ENCODE measurements at regions not wholly inside any gene's neighbourhood (a gene's known extent, or its start where the extent isn't known, plus 50 kb on each side); places are given as distances from the start of the nearest gene placed in this dataset.
"Not testable (repeated sequence)": the region's sequence is repeated elsewhere in the genome, so short reads cannot be mapped to it uniquely, and the experiment has no call there.

GRCh38 chr1:102241431-102242338 is 245.0 kb upstream of the OLFM3 start:
- intact Hi-C loops (cut with DNase I; ENCODE audit: low total_unique reads) = no loop called here
- no peak overlapping the region for H3K4me3 ChIP-seq

GRCh38 chr1:102239247-102239646 is 242.5 kb upstream of the OLFM3 start:
- TF ChIP-seq CTCF (IDR thresholded peaks at IDR 0.05 in 8 of 11, conservative IDR thresholded peaks at IDR 0.05 in 3 of 11) (no peak), POLR2A (IDR thresholded peaks at IDR 0.05) (no peak), POLR2AphosphoS5 (IDR thresholded peaks at IDR 0.05) (no peak)

More at GRCh38 chr1:102241431-102242338, 245.0 kb upstream of the OLFM3 start:
- H3K36me3 ChIP-seq = no peaks in the 10 kb centered on the region
- 69 to 85% (median 73%) methylated on average over 4 of the region's 4 CpGs for WGBS, 5 donors
- no peak for DNase-seq
- no peaks in the 10 kb centered on the region for H3K4me1 ChIP-seq
- TF ChIP-seq POLR2A (IDR thresholded peaks at IDR 0.05) (no peak), CTCF (IDR thresholded peaks at IDR 0.05 in 8 of 11, conservative IDR thresholded peaks at IDR 0.05 in 3 of 11) (no peak), POLR2AphosphoS5 (IDR thresholded peaks at IDR 0.05) (no peak)
- H3K9me3 ChIP-seq = no peaks in the 10 kb centered on the region
- no peaks in the 10 kb centered on the region for H3K27me3 ChIP-seq (replicated peaks in 1 of 7)
- no peak overlapping the region for H3K27ac ChIP-seq

GRCh38 chr1:102234753-102235359 is 238.1 kb upstream of the OLFM3 start:
- no peaks in the 10 kb centered on the region for H3K4me1 ChIP-seq
- no peak for DNase-seq
- no peak overlapping the region for H3K27ac ChIP-seq
- no peaks in the 10 kb centered on the region for H3K36me3 ChIP-seq
- WGBS, 5 donors = 75 to 97% (median 88%) methylated on average over 8 to 31 of the region's 31 CpGs
- TF ChIP-seq POLR2AphosphoS5 (IDR thresholded peaks at IDR 0.05) = no peak
- no peak for TF ChIP-seq POLR2A (IDR thresholded peaks at IDR 0.05)
- no peak for TF ChIP-seq CTCF (IDR thresholded peaks at IDR 0.05 in 8 of 11, conservative IDR thresholded peaks at IDR 0.05 in 3 of 11)
- H3K9me3 ChIP-seq = peaks cover 0 to 21% (median 13%) of the 10 kb centered on the region in 8 donors
- intact Hi-C loops (cut with DNase I; ENCODE audit: low total_unique reads) = no loop called here
- H3K4me3 ChIP-seq = no peak overlapping the region
- no peaks in the 10 kb centered on the region for H3K27me3 ChIP-seq (replicated peaks in 1 of 7)

More at GRCh38 chr1:102239247-102239646, 242.5 kb upstream of the OLFM3 start:
- Histone ChIP-seq H3K4me1 (no peaks in the 10 kb centered on the region), H3K9me3 (peaks cover 0 to 16% (median 8%) of the 10 kb centered on the region in 8 donors), H3K4me3 (no peak overlapping the region), H3K27ac (no peak overlapping the region), H3K36me3 (no peaks in the 10 kb centered on the region), H3K27me3 (replicated peaks in 1 of 7) (no peaks in the 10 kb centered on the region)
- WGBS, 5 donors = 70 to 85% (median 74%) methylated on average over 3 of the region's 3 CpGs
- intact Hi-C loops (cut with DNase I; ENCODE audit: low total_unique reads) = no loop called here
- no peak for DNase-seq

GRCh38 chr1:102219463-102219862 is 222.7 kb upstream of the OLFM3 start:
- 58 to 77% (median 64%) methylated on average over 2 of the region's 2 CpGs for WGBS, 5 donors
- Histone ChIP-seq H3K27ac (no peak overlapping the region), H3K9me3 (peaks cover 0 to 21% (median 11%) of the 10 kb centered on the region in 8 donors), H3K27me3 (replicated peaks in 1 of 7) (no peaks in the 10 kb centered on the region), H3K36me3 (no peaks in the 10 kb centered on the region), H3K4me1 (no peaks in the 10 kb centered on the region), H3K4me3 (no peak overlapping the region)
- TF ChIP-seq CTCF (IDR thresholded peaks at IDR 0.05 in 8 of 11, conservative IDR thresholded peaks at IDR 0.05 in 3 of 11) = no peak
- no peak for TF ChIP-seq POLR2A (IDR thresholded peaks at IDR 0.05)
- no peak for TF ChIP-seq POLR2AphosphoS5 (IDR thresholded peaks at IDR 0.05)
- intact Hi-C loops (cut with DNase I; ENCODE audit: low total_unique reads) = no loop called here
- no peak for DNase-seq

- H3K36me3 ChIP-seq; DNase-seq; H3K9me3 ChIP-seq; H3K4me3 ChIP-seq; intact Hi-C loops (cut with DNase I; ENCODE audit: low total_unique reads); H3K27ac ChIP-seq; H3K4me1 ChIP-seq; H3K27me3 ChIP-seq (replicated peaks in 1 of 7): not testable (repeated sequence)
- WGBS, 5 donors = 62 to 85% (median 68%) methylated on average over 1 to 3 of the region's 3 CpGs
These were observed 214.2 kb upstream of the OLFM3 start for GRCh38 chr1:102210891-102211290.

Measured in spleen (tissue), 11 donors.